GM18519 (cell line): ENCODE measurements at regions not wholly inside any gene's neighbourhood (a gene's known extent, or its start where the extent isn't known, plus 50 kb on each side); places are given as distances from the start of the nearest gene placed in this dataset.

Experiments used
- ATAC-seq: cut with Tn5 transposase; IDR thresholded peaks from one replicate; pipeline ENCODE4 v1.9.1; 2021; ENCODE audit warnings: mild to moderate bottlenecking, moderate library complexity; ENCODE audit not compliant: unreplicated experiment, low FRiP score

DNA sequence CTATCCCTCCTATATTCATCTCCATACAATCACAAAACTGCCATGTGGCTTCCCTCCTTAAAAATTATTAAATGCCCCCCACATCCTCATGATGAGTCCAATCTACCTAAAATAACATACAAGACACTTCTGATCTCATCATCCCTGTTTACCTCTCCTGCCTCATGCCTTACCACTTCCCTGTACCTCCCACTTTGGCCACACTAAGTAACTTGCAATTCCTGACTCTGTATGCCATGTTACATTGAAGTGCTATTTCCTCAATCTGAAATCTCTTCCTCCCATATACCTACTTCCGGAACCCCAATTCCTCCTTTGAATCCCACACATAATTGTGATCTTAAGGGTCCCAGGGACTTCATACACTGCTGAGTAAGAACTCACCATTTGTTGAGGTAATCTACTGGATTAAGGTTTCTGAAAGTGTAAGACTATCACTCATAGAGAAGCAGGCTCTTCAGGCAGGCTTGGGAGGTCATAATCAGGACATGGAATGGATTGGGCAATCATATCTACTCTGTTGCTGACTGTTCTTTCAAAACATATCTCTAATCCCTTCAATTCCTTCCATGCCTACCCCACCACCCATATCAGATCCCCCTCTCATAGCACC lies 117.6 kb upstream of the PLEKHG7 start:
- ATAC-seq, result no peak

DNA sequence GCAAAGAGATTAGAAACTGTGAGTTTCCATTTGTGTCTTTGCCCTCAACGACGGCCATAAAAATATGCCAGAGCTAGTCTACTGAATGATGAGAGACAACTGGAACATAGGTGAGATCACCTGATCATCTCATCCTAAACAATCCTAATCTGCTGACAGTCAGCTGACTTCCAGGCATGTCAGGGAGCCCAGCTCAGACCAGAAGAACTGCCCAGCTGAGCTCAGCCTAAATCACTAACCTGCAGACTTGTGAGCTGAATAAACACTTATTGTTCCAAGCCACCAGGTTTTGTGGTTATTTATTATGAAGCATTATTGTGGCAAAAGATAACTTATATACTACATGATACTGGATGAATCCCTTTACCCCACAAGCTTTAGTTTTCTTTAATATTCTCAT lies 118.9 kb upstream of the PLEKHG7 start:
- no peak for ATAC-seq

DNA sequence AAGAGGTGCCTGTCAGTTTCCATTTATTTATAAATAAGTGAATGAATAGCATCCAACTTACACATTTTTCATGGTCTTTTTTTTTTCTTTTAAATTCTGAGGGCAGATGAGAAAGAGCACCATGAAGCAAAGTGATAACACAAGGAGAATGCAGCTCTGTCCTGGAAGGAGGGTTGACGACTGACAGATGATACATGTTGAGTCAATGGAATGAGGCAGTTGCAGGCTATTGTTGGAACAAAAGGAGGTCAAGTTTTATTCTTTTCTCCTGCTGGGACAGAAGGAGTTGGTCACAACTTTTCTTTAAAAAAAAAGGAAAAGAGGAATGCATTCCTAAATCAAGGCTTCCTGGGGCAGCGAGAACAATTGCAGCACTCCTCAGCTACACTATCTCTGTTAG lies 119.9 kb upstream of the PLEKHG7 start:
- no peak for ATAC-seq

DNA sequence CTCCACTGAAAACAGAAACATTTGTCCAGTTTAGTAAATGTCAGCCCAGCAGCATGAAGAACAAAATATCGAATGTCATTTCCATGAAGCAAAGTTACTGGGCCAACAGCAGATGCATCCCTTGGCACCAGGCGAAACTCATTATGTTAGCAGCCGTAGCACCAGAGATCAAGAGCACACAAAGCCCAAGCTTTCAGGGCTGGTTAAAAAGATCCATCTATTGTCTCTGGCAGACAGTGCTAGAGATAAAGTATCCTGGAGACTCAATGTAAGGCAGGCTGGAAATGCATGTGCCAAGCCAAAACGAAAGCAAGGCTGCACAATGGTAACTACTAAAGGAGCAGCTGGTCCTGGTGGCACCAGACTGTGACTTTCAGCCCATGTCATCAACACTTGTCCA lies 120.3 kb upstream of the PLEKHG7 start:
- no peak for ATAC-seq

DNA sequence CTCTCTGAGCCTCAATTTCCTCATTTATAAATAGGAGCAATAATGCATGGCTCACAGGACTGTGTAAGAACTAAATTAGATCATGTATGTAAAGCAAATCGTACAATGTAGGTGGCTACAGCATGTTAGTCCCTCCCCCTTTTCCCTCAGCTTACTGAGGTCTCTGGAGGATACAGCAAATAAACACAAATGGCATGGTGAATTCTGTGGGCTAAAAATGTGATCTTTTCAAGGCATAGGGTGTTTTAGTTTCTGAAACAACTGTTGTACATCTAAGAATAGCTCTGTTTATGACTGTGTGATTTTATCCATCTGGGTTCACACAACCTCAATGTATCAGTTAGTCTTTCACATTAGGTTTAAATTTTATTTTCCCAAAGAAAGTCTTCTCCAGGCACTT lies 121.2 kb upstream of the PLEKHG7 start:
- ATAC-seq, result no peak

DNA sequence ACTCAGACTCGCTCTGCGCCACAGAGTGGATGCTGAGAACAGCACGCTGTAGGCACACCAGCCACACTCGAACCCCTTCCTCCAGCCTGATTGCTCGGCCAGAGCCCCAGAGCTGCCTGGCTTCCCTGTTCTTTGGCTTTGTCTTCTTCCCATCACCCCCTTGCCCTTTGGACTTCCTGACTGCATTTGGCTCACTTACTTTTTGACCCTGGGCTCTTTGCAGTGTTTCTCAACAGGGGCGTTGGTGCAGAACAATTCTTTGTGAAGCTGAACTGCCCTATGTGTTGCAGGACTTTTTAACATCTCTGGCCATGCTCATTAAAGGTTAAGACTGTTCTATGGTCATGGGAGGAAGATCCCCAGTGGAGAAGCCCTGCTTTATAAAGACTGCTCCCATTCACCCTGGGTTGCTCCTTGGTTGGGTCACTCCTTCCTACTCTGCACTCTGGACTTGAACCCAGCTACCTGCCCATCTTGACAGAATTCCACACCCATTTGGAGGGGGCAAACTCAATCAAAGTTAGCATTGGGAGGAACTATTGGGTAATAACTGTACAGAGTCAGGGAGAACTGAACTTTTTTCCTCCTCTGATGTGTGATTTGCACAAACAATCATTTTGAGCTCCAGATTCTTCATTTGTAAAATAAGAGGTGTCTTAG lies 127.7 kb upstream of the PLEKHG7 start:
- no peak for ATAC-seq

DNA sequence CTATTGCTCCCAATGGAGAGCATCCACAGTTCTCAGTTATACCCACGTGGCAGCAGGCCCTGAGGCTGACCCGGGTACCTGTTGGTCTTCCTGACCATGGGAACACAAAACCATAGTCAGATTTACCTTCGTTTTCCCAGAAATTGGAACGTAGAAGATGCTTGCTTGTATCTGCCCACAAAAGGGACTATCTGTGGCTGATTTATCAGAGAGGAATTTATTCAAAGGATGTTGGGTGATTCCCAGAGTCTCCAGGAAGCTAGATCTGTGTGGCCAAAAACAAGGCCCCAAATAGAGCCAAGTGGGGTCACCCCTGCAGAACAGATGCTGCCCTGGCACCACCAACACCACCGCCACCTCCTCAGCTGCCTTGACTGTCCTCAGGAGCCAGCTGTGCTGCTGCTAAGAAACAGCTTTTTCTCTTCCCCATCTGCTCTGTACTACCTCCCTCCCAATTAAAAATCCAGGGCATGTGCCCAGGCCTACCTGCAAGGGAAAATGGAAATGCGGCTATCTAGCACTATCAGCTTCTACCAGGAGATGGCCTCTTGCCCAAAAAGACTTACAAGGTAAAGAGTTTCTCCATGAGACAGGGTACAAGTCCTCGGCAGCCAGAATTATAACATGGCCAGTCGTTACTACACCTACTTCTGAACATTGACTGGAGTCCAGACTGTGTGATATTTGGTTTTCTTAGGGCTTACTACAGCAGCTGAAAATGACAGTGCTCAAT lies 128.6 kb upstream of the PLEKHG7 start:
- no peak for ATAC-seq

DNA sequence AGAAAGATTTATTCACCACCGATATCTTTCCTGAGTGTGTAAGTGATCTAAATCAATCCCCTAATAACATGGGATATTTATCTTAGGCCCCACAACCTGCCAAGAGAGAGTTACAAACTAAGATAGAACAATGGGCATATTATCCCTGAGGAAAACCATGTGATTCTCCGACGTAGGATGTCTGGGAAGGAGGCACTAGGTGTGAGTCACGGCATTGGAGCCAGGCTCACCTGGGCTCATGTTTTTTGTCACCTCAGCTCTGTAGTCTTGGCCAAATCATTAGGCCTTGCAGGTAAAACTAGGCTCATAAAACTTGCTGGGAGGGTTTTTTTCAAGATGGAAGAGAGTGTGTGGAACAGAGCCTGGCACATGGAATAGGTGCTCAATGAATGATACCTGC lies 129.7 kb upstream of the PLEKHG7 start:
- ATAC-seq, result no peak

DNA sequence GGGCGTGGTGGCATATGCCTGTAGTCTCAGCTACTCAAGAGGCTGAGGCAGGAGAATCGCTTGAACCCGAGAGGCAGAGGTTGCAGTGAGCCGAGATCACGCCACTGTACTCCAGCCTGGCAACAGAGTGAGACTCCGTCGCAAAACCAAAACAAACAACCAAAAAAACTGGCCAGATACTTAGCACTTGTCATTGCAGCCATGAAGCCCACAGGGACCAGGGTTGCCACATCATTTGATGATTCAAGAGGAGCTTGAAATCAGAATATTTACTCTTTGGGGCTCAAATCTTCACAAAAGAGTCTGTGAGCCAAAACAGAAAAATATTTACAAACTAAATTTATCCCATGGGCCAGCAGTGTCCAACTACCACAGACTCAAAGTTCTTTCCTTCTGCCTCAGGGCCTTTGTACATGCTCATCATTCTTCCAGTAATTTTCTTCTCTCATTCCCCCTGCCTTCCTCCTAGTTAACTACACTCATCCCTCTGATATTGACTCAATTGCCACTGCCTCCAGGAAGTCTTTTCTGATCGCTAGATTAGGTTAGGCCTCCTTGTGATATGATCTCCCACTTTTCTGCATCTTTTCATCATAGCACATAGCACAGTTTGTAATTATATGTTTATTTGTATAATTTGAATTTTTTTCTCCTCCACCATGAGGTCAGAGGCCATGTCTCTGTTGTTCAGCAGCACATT lies 130.8 kb upstream of the PLEKHG7 start:
- no peak for ATAC-seq

DNA sequence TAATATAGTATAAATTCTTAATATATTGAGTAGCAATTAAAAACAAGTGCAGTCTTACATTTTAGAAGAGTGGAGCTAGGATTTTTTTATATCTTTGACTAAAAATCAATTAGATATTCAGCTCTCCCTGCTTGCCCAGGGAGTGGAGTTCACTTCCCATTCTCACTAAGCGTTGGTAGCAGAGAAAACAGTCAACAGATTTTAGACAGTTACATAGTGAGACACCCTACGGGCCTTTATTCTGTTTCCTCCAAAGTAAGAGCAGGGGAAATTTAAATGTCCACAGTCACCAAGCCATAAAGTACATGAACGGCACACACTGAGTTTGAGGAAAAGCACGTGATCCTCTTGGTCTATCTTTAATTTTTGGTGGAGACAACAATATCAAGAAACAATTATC lies 131.6 kb upstream of the PLEKHG7 start:
- ATAC-seq, result no peak

DNA sequence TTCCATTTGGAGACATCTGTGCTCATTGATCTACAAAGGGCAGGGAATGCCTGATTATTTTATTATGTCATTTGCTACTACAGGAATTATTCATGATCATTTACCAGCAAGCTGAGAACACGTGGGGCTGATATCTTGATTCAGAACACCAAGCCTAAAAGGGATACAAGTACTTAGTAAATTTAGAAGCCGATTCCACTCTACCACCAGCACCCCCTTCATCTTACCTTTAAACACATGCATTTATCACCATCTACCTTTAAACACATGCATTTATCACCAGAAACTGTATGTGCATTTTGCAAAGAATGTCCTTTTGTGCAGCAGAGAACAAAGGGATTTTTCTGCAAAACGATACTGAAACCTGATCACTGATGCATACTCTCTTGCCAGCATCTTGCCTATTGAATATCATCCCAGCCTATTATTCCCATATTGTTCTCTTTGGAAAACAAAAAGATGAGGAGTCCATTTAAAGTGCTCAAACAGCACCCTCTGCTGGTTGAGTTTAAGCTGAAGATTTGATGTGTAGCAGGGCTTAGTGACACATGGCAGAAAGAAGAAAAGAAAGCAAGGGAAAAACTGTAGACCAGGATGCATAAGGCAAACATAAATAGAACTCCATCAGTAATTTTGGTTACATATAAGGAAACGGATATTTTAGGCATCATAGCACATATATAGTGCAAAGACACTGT lies 132.6 kb upstream of the PLEKHG7 start:
- peak; percentile 62 for ATAC-seq

DNA sequence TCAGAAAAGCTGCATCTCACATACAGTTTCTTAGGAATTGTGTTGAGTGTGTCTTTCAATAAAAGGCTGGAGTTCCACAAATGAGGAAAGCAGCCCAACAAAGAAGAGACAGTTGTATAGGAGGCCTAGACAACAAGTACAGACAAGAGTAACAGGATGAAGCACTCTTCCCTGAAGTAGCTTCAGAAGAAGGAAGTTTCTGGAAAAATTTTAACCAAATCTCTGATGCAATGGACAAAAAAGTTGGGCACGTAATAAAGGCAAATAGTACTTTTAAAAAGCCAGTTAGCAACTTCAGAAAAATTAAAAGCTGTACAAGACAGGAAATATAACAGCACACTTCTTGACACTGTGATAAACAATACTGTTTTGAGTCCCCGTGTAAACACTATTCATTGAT lies 134.1 kb upstream of the PLEKHG7 start:
- no peak for ATAC-seq

DNA sequence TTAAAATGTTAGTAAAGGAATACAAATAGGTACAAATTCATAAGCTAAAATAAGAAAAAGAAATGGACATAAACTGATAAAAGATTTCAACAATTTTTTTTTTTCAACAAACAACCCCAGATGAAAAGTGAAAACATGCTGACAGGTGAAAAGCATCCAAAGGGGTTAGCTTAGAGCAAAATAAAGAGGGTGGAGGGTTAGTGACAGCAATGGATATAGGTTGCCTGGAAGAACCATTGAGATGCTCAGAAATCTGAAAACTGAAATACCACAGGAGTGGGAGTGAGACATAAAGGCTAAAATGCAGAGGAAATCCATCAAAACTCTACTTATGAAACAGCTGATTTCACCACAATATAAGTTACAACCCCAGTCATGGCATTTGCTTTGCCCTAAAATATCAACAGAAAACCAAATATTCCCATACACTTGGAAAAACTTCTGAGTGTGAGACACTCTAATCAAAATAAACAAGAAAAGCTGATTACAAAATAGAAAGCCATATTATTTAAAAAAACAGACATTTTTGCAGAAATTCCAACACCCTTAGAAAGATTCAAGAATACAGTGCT lies 136.3 kb upstream of the PLEKHG7 start:
- no peak for ATAC-seq

DNA sequence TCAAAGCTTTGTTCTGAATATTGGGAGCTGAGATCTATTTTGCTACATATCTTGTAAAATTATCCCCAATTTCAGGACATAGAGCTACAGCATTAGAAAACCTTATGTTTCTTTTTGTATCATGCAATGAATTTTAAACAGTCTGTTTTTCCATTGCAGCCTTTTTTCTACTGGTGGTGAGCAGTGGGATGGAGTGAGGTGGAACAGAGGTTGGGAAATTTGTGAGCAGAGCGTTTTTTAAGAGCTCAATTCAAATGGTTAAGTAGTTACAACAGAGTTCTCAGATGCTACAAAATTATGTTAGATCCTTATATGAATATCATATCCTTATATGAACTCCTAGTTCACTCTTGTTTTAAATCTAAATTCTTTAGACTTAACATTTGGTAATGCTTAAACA lies 139.0 kb upstream of the PLEKHG7 start:
- no peak for ATAC-seq

DNA sequence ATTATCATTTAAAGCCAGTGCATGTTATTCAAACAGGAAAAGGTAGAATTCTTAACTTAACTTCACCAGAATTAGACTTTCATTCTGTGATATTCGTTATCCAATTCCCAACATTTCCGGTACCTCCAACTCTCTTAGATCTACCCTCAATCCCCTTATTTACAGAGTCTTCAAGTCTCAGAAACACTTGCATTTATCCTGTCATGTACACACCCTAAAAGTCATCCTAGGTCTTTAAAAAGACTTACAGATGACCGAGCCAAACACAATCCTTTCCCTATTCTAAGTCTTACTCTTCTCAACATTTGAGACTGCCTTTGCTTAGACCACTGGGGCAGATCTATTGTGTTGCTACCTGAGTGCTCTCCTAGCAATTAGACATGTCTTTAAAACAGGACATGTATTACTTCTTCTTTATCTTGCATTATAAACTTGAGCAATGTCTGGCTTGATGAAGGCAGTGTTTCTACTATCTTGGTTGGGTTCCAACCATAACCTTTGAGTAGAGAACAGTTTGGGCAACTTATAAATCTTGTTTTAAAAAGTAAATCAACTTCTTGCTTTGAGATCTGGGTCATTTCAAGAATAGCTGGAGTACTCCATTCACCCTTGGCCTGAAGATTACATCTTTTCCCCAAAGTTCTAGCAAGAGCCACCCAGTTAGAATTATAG lies 140.6 kb upstream of the PLEKHG7 start:
- no peak for ATAC-seq

DNA sequence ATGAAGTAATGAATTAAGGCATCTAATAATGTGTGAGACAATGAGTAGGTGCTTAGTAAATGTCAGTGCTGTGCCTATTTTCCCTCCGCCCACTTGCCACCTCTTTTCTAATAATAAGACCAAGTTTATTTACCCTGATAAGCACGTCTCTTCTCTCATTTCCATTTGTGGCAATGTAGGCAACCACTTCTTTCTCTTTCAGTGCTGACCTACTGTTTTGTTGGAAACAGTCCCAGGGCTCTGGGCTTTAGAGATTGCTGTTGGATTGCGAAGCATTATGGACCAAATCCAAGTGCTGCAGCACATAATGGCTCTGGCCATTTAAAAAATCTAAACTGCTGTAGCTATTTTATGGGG lies 141.3 kb upstream of the PLEKHG7 start:
- no peak for ATAC-seq

DNA sequence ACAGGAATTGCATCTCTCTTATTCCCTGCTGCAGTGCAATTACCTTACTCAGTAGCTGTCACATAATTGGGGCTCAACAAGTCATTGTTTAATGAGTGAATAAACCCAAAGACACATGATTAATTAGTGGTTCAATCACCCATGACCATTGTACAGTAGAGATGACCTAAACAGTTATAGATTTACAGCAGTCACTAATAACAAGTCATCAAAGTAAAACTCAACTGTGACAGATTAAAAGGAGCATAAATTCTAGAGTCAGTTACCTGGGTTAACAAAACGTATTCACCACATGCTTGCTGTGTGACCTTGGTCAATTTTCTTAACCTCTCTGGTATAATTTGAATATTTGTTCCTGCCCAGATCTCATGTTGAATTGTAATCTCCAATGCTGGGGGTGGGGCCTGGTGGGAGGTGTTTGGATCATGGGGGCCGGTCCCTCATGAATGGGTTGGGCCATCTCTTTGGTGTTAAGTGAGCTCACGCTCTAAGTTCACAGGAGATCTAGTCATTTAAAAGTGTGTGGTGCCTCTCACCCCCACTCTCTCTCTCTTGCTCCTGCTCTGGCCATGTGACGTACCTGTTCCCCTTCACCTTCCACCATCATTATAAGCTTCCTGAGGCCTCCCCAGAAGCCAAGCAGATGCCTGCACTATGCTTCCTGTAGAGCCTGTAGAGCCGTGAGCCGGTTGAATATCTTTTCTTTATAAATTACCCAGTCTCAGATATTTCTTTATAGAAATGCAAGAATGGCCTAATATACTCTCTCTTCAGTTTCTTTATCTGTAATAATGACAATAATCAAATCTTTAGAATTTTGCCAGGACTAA lies 141.9 kb upstream of the PLEKHG7 start:
- no peak for ATAC-seq

DNA sequence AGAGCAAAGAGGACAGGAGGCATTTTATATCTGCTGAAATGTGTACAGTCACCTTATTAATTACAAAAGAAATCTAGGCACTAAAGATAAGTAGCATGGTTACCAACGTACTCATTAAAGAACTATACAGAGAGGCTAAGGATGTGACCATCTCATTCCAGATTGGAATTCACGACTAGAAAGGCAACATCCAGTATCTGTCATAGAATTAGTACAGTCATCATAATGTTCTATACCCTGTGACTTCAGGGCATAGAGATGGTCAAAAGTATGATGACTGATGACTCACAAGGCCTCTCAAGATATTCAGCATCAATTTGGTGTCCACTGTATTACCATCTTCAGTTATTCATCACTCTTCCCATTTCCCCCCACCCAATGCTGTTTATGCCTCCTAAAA lies 144.0 kb upstream of the PLEKHG7 start:
- no peak for ATAC-seq

DNA sequence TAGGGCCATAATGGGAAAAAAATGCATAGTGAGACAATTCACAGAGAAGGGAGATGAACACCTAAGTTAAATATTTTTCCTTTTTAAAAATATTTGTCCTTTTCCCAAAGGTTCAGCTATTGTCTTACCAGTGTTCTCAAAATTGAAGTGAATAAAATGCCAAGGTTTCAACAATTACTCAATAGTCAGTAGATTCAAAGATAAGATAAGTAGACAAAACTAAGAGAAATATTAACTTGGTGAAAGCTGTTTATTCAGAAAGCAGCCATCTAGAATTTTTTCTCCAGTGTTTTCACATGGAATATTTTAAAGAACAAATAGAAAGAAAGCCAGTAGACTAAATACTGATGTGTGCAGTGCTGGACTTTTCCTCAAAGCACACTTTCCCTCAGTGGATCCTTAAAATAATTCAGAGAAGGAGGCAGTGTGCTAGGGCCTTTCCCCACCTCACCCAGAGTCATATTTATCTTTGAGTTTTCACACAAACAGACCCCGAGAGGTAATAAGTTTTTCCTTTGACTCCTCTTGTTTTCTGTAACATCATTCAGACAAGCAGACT lies 144.5 kb upstream of the PLEKHG7 start:
- ATAC-seq, result no peak
